ENCODE measurements at regions not wholly inside any gene's neighbourhood (a gene's known extent, or its start where the extent isn't known, plus 50 kb on each side); places are given as distances from the start of the nearest gene placed in this dataset.

GRCh38 chr5:113969901-113970300 lies 392.0 kb upstream of the KCNN2 start:
- no peaks in the 10 kb centered on the region for H3K4me1 Mint-ChIP-seq (ENCODE audit: low read depth, unreplicated experiment)
- TF ChIP-seq CTCF (IDR thresholded peaks at IDR 0.05; ENCODE audit: insufficient read depth in 1 of 2, low read depth in 1 of 2, low read length in 1 of 2, severe bottlenecking in 1 of 2, unreplicated experiment in 1 of 2): no peak
- Histone ChIP-seq H3K4me3 (ENCODE audit: low read depth, low read length) (no peak overlapping the region), H3K27me3 (replicated peaks; ENCODE audit: control insufficient read depth, insufficient read depth, low read length) (no peaks in the 10 kb centered on the region), H3K36me3 (ENCODE audit: control insufficient read depth, insufficient read depth, low read length) (no peaks in the 10 kb centered on the region), H3K9me3 (no peaks in the 10 kb centered on the region), H3K4me1 (no peaks in the 10 kb centered on the region)
- H3K36me3 Mint-ChIP-seq (ENCODE audit: insufficient read depth, unreplicated experiment): no peaks in the 10 kb centered on the region
- CTCF ChIA-PET: no interaction called here
- H3K9me3 Mint-ChIP-seq (ENCODE audit: unreplicated experiment): no peaks in the 10 kb centered on the region
- BruUV-seq (replicated peaks): no TSS peak
- no peak overlapping the region for H3K4me3 Mint-ChIP-seq (ENCODE audit: unreplicated experiment)
- H3K27me3 Mint-ChIP-seq (ENCODE audit: insufficient read depth, unreplicated experiment): peaks cover 5% of the 10 kb centered on the region
- POLR2A ChIA-PET: no interaction called here
- DNase-seq: no peak
- no peak overlapping the region for H3K27ac Mint-ChIP-seq (ENCODE audit: unreplicated experiment)
- intact Hi-C loops (cut with micrococcal nuclease; ENCODE audit: unreplicated experiment): no loop called here

DNA sequence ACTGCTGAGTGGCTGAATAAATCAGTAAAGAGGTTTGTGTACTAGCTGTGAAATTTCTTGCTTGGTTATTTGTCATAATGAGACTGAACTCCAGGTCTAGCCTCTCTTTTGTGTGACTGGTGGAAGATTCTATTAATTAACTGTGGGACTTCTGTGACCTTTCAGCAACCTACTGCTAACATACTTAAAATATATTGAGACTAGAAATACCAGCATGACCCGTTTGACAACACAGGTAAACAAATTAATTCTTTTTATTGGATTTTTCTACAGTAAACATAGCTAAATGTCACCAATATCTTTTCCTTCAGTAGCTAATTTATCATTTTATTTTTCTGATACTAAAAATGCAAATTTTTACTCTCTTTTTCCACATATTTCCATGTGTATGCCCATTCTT lies 390.4 kb upstream of the KCNN2 start:
- intact Hi-C loops (cut with micrococcal nuclease; ENCODE audit: unreplicated experiment): no loop called here
- POLR2A ChIA-PET: no interaction called here

GRCh38 chr5:113974976-113975375 lies 386.9 kb upstream of the KCNN2 start:
- no peaks in the 10 kb centered on the region for H3K9me3 ChIP-seq
- H3K27me3 ChIP-seq (replicated peaks; ENCODE audit: control insufficient read depth, insufficient read depth, low read length): no peaks in the 10 kb centered on the region
- no peaks in the 10 kb centered on the region for H3K4me1 ChIP-seq
- H3K4me1 Mint-ChIP-seq (ENCODE audit: low read depth, unreplicated experiment): no peaks in the 10 kb centered on the region
- TF ChIP-seq CTCF (IDR thresholded peaks at IDR 0.05; ENCODE audit: insufficient read depth in 1 of 2, low read depth in 1 of 2, low read length in 1 of 2, severe bottlenecking in 1 of 2, unreplicated experiment in 1 of 2): no peak
- CTCF ChIA-PET: no interaction called here
- H3K36me3 Mint-ChIP-seq (ENCODE audit: insufficient read depth, unreplicated experiment): no peaks in the 10 kb centered on the region
- H3K27ac Mint-ChIP-seq (ENCODE audit: unreplicated experiment): no peak overlapping the region
- H3K36me3 ChIP-seq (ENCODE audit: control insufficient read depth, insufficient read depth, low read length): no peaks in the 10 kb centered on the region
- no peaks in the 10 kb centered on the region for H3K27me3 Mint-ChIP-seq (ENCODE audit: insufficient read depth, unreplicated experiment)
- POLR2A ChIA-PET: no interaction called here
- H3K9me3 Mint-ChIP-seq (ENCODE audit: unreplicated experiment): no peaks in the 10 kb centered on the region
- BruUV-seq (replicated peaks): no TSS peak
- H3K4me3 Mint-ChIP-seq (ENCODE audit: unreplicated experiment): no peak overlapping the region
- intact Hi-C loops (cut with micrococcal nuclease; ENCODE audit: unreplicated experiment): no loop called here
- no peak for DNase-seq
- H3K4me3 ChIP-seq (ENCODE audit: low read depth, low read length): no peak overlapping the region

More for the DNA sequence above, 390.4 kb upstream of the KCNN2 start:
- Histone ChIP-seq H3K4me1 (no peaks in the 10 kb centered on the region), H3K27me3 (replicated peaks; ENCODE audit: control insufficient read depth, insufficient read depth, low read length) (no peaks in the 10 kb centered on the region), H3K9me3 (no peaks in the 10 kb centered on the region), H3K4me3 (ENCODE audit: low read depth, low read length) (no peak overlapping the region), H3K36me3 (ENCODE audit: control insufficient read depth, insufficient read depth, low read length) (no peaks in the 10 kb centered on the region)
- H3K4me1 Mint-ChIP-seq (ENCODE audit: low read depth, unreplicated experiment): no peaks in the 10 kb centered on the region
- CTCF ChIA-PET: no interaction called here
- TF ChIP-seq CTCF (IDR thresholded peaks at IDR 0.05; ENCODE audit: insufficient read depth in 1 of 2, low read depth in 1 of 2, low read length in 1 of 2, severe bottlenecking in 1 of 2, unreplicated experiment in 1 of 2): no peak
- no peaks in the 10 kb centered on the region for H3K36me3 Mint-ChIP-seq (ENCODE audit: insufficient read depth, unreplicated experiment)
- no peak for DNase-seq
- no peaks in the 10 kb centered on the region for H3K9me3 Mint-ChIP-seq (ENCODE audit: unreplicated experiment)
- H3K4me3 Mint-ChIP-seq (ENCODE audit: unreplicated experiment): no peak overlapping the region
- BruUV-seq (replicated peaks): no TSS peak
- no peak overlapping the region for H3K27ac Mint-ChIP-seq (ENCODE audit: unreplicated experiment)
- H3K27me3 Mint-ChIP-seq (ENCODE audit: insufficient read depth, unreplicated experiment): peaks cover 5% of the 10 kb centered on the region
